ENCODE measurements at regions not wholly inside any gene's neighbourhood (a gene's known extent, or its start where the extent isn't known, plus 50 kb on each side); places are given as distances from the start of the nearest gene placed in this dataset.

DNA sequence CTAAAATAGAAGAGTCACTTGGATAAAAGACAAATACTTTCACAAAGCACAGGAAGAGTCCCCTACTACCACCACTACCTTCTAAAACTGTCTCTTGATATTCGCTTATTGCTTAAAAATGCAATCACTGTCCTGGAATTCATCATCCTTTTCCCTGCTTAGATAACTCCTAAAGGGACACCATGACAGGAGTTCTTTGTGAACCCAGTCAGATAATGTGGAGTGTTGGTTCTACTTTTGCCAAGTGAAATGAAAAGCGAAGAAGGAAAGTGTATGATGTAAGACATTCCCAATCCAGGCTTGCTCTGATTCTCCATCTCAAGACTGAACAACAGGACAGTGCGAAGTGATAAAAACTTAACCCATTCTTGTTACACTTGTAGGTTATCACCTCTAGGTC, 103.0 kb downstream of the MTERF1 start:
- WGBS, result 90% methylated on average over 3 of the region's 3 CpGs
- Histone ChIP-seq H3K36me3 (no peaks in the 10 kb centered on the region), H3K9me3 (no peaks in the 10 kb centered on the region), H3K27me3 (no peaks in the 10 kb centered on the region), H3K4me3 (no peak overlapping the region), H3K27ac (no peak overlapping the region), H3K4me1 (peaks cover 4% of the 10 kb centered on the region)
- TF ChIP-seq POLR2A (IDR thresholded peaks at IDR 0.05) (no peak), EP300 (IDR thresholded peaks at IDR 0.05) (no peak), POLR2AphosphoS5 (IDR thresholded peaks at IDR 0.05) (no peak)
- TF ChIP-seq, protein P1, sequence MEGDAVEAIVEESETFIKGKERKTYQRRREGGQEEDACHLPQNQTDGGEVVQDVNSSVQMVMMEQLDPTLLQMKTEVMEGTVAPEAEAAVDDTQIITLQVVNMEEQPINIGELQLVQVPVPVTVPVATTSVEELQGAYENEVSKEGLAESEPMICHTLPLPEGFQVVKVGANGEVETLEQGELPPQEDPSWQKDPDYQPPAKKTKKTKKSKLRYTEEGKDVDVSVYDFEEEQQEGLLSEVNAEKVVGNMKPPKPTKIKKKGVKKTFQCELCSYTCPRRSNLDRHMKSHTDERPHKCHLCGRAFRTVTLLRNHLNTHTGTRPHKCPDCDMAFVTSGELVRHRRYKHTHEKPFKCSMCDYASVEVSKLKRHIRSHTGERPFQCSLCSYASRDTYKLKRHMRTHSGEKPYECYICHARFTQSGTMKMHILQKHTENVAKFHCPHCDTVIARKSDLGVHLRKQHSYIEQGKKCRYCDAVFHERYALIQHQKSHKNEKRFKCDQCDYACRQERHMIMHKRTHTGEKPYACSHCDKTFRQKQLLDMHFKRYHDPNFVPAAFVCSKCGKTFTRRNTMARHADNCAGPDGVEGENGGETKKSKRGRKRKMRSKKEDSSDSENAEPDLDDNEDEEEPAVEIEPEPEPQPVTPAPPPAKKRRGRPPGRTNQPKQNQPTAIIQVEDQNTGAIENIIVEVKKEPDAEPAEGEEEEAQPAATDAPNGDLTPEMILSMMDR (IDR thresholded peaks at IDR 0.05), result no peak
- no peak for DNase-seq (ENCODE audit: low spot score in 2 of 2)

GRCh38 chr7:91778416-91778815, 102.1 kb downstream of the MTERF1 start:
- no peak overlapping the region for H3K4me3 ChIP-seq
- H3K4me1 ChIP-seq, result no peaks in the 10 kb centered on the region
- H3K36me3 ChIP-seq, result no peaks in the 10 kb centered on the region
- TF ChIP-seq POLR2AphosphoS5 (IDR thresholded peaks at IDR 0.05) (no peak), POLR2A (IDR thresholded peaks at IDR 0.05) (no peak), EP300 (IDR thresholded peaks at IDR 0.05) (no peak)
- TF ChIP-seq, protein P1 (IDR thresholded peaks at IDR 0.05), result no peak
- H3K27me3 ChIP-seq, result no peaks in the 10 kb centered on the region
- no peak for DNase-seq (ENCODE audit: low spot score in 2 of 2)
- WGBS, result 91% methylated on average over 1 of the region's 1 CpG
- H3K9me3 ChIP-seq, result no peaks in the 10 kb centered on the region
- no peak overlapping the region for H3K27ac ChIP-seq

DNA sequence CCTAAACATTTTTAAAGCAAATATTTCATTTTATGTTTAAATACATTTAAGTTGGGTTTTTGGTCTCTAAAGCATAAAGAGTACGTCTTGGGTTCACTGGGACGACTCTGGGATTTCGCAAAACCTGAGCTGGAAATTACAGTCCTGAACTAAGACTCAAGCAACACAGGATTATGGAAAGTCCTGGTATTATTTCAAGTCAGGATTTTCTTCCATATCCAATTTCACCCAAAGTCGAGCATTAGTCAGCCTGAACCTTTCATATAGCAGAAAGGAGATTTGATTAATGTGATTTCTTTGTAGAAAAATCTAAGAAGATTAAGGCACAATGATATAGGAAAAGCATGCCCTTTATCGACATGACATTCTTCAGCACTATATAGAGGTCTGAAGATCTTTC, 100.0 kb downstream of the MTERF1 start:
- no peak for DNase-seq (ENCODE audit: low spot score in 2 of 2)
- no peaks in the 10 kb centered on the region for H3K9me3 ChIP-seq
- 85% methylated on average over 5 of the region's 5 CpGs for WGBS
- no peak overlapping the region for H3K4me3 ChIP-seq
- H3K27me3 ChIP-seq, result no peaks in the 10 kb centered on the region
- TF ChIP-seq POLR2A (IDR thresholded peaks at IDR 0.05) (no peak), POLR2AphosphoS5 (IDR thresholded peaks at IDR 0.05) (no peak), EP300 (IDR thresholded peaks at IDR 0.05) (no peak)
- TF ChIP-seq, protein P1 (IDR thresholded peaks at IDR 0.05), result no peak
- H3K27ac ChIP-seq, result no peak overlapping the region
- no peaks in the 10 kb centered on the region for H3K36me3 ChIP-seq
- no peaks in the 10 kb centered on the region for H3K4me1 ChIP-seq

- no peak for TF ChIP-seq POLR2AphosphoS5 (IDR thresholded peaks at IDR 0.05)
- TF ChIP-seq, protein P1 (IDR thresholded peaks at IDR 0.05), result peak in 1 of 2 donors; percentile 7
- H3K36me3 ChIP-seq, result no peaks in the 10 kb centered on the region
- no peak overlapping the region for H3K27ac ChIP-seq
- H3K4me3 ChIP-seq, result no peak overlapping the region
- no peaks in the 10 kb centered on the region for H3K4me1 ChIP-seq
- no peak for DNase-seq (ENCODE audit: low spot score in 2 of 2)
- H3K9me3 ChIP-seq, result no peaks in the 10 kb centered on the region
- WGBS, result 23% methylated on average over 3 of the region's 3 CpGs
- no peaks in the 10 kb centered on the region for H3K27me3 ChIP-seq
These were observed 96.0 kb downstream of the MTERF1 start for GRCh38 chr7:91784469-91784868.

DNA sequence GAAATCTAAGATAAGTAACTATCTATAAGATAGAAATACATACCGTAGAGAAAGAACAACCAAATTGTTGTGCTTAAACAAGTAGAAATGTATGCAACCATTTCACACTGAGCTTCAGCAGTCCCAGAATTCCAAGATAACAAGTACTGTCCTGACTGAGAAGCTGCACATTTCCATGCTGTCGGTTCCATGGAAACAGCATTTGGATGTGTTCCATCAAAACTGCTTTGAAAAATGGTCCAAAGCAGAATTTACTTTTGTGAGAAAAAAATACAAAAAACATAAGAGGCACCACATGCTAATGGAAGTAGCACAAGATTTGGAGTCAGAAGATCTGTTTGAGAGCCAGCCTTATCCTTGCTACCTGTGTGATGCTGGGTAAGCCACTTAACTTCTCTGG, 92.6 kb downstream of the MTERF1 start:
- 53% methylated on average over 2 of the region's 2 CpGs for WGBS
- H3K27ac ChIP-seq, result no peak overlapping the region
- no peak overlapping the region for H3K4me3 ChIP-seq
- H3K27me3 ChIP-seq, result no peaks in the 10 kb centered on the region
- no peaks in the 10 kb centered on the region for H3K9me3 ChIP-seq
- no peak for DNase-seq (ENCODE audit: low spot score in 2 of 2)
- H3K36me3 ChIP-seq, result no peaks in the 10 kb centered on the region
- H3K4me1 ChIP-seq, result no peaks in the 10 kb centered on the region
- no peak for TF ChIP-seq EP300 (IDR thresholded peaks at IDR 0.05)

DNA sequence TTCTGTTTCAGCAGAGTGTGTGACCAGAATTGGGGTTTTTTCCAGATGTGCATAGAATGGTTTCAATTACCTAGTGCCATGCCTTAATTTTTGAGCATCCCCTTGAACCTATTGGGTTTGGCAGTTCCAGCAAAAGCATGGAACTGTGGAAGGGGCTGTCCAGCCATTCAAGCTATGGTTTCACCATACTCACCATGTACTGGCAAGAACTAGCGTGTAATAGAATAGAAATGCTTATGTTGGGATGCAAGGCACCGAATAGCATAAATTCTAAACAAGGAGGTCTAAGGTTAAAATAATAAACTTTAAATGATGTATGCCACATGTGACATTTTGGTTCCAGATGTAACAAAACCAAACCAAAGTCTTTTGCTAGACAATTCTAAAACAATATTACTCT, 91.4 kb downstream of the MTERF1 start:
- Histone ChIP-seq H3K27me3 (no peaks in the 10 kb centered on the region), H3K4me1 (no peaks in the 10 kb centered on the region), H3K9me3 (no peaks in the 10 kb centered on the region), H3K36me3 (no peaks in the 10 kb centered on the region), H3K27ac (no peak overlapping the region), H3K4me3 (no peak overlapping the region)
- 75% methylated on average over 2 of the region's 2 CpGs for WGBS
- no peak for DNase-seq (ENCODE audit: low spot score in 2 of 2)
- TF ChIP-seq, protein P1 (IDR thresholded peaks at IDR 0.05), result no peak
- TF ChIP-seq EP300 (IDR thresholded peaks at IDR 0.05) (no peak), POLR2A (IDR thresholded peaks at IDR 0.05) (no peak), POLR2AphosphoS5 (IDR thresholded peaks at IDR 0.05) (no peak)

Measured in suprapubic skin (tissue), 4 donors.